GM19467 (cell line): ENCODE measurements at regions not wholly inside any gene's neighbourhood (a gene's known extent, or its start where the extent isn't known, plus 50 kb on each side); places are given as distances from the start of the nearest gene placed in this dataset.
"Not testable (repeated sequence)": the region's sequence is repeated elsewhere in the genome, so short reads cannot be mapped to it uniquely, and the experiment has no call there.

Source experiments
- ATAC-seq: cut with Tn5 transposase; IDR thresholded peaks from one replicate; pipeline ENCODE4 v1.9.1; 2021; ENCODE audit warnings: mild to moderate bottlenecking, moderate library complexity; ENCODE audit not compliant: unreplicated experiment

- peak; percentile 92 for ATAC-seq
Observed at GRCh38 chr1:101128211-101128727, 102.7 kb upstream of the DPH5 start.

- ATAC-seq, result no peak
Observed at GRCh38 chr1:101124405-101124804, 98.8 kb upstream of the DPH5 start.

- ATAC-seq, result not testable (repeated sequence)
Observed at GRCh38 chr1:101123904-101124303, 98.3 kb upstream of the DPH5 start.

GRCh38 chr1:101122452-101123166, 97.0 kb upstream of the DPH5 start:
- peak; percentile 81 for ATAC-seq

- ATAC-seq, result no peak
Observed at GRCh38 chr1:101121975-101122374, 96.4 kb upstream of the DPH5 start.

- ATAC-seq, result no peak
Observed at GRCh38 chr1:101121504-101121903, 95.9 kb upstream of the DPH5 start.

- no peak for ATAC-seq
Observed at GRCh38 chr1:101120868-101121267, 95.3 kb upstream of the DPH5 start.

GRCh38 chr1:101119289-101119688, 93.7 kb upstream of the DPH5 start:
- no peak for ATAC-seq

GRCh38 chr1:101116006-101116405, 90.4 kb upstream of the DPH5 start:
- ATAC-seq, result no peak

GRCh38 chr1:101115112-101115511, 89.5 kb upstream of the DPH5 start:
- ATAC-seq, result no peak

- not testable (repeated sequence) for ATAC-seq
Observed at GRCh38 chr1:101114128-101114527, 88.5 kb upstream of the DPH5 start.

GRCh38 chr1:101112051-101112780, 86.6 kb upstream of the DPH5 start:
- ATAC-seq, result peak; percentile 99

- ATAC-seq, result no peak
Observed at GRCh38 chr1:101111461-101111860, 85.9 kb upstream of the DPH5 start.

GRCh38 chr1:101109791-101110190, 84.2 kb upstream of the DPH5 start:
- ATAC-seq, result no peak

- ATAC-seq, result no peak
Observed at GRCh38 chr1:101108111-101108500, 82.5 kb upstream of the DPH5 start.

GRCh38 chr1:101107496-101108110, 82.0 kb upstream of the DPH5 start:
- ATAC-seq, result no peak

- no peak for ATAC-seq
Observed at GRCh38 chr1:101105877-101106276, 80.3 kb upstream of the DPH5 start.

- ATAC-seq, result no peak
Observed at GRCh38 chr1:101102426-101103156, 77.0 kb upstream of the DPH5 start.

GRCh38 chr1:101101360-101101759, 75.8 kb upstream of the DPH5 start:
- no peak for ATAC-seq

GRCh38 chr1:101100674-101101073, 75.1 kb upstream of the DPH5 start:
- no peak for ATAC-seq

GRCh38 chr1:101098907-101099306, 73.3 kb upstream of the DPH5 start:
- no peak for ATAC-seq
